Stimulated activated CD4-positive, alpha-beta T cell treated with anti-CD3 and anti-CD28 coated beads, Interleukin-1b, Interleukin-23, amount 100 ng/mL, for 4 hours (primary cell): ENCODE measurements at regions not wholly inside any gene's neighbourhood (a gene's known extent, or its start where the extent isn't known, plus 50 kb on each side); places are given as distances from the start of the nearest gene placed in this dataset.

ENCODE experiments used
- DNase-seq, 2 donors: peaks; one replicate each; pipeline ENCODE4 v3.0.0-alpha.2; 2020; ENCODE audit warnings: low read depth in 2 of 2

- DNase-seq = no peak
These were observed 321.5 kb downstream of the ENC1 start for GRCh38 chr5:74319076-74319475.

GRCh38 chr5:74316064-74316603 lies 324.4 kb downstream of the ENC1 start:
- no peak for DNase-seq

GRCh38 chr5:74314906-74315305 lies 325.6 kb downstream of the ENC1 start:
- DNase-seq = no peak

- no peak for DNase-seq
These were observed 326.6 kb downstream of the ENC1 start for GRCh38 chr5:74313896-74314295.

- DNase-seq = no peak
These were observed 327.8 kb downstream of the ENC1 start for GRCh38 chr5:74312746-74313145.

GRCh38 chr5:74311961-74312360 lies 328.6 kb downstream of the ENC1 start:
- DNase-seq = no peak

- DNase-seq = no peak
These were observed 329.3 kb downstream of the ENC1 start for GRCh38 chr5:74310997-74311930.

- DNase-seq = no peak
These were observed 330.1 kb downstream of the ENC1 start for GRCh38 chr5:74310386-74310785.

DNA sequence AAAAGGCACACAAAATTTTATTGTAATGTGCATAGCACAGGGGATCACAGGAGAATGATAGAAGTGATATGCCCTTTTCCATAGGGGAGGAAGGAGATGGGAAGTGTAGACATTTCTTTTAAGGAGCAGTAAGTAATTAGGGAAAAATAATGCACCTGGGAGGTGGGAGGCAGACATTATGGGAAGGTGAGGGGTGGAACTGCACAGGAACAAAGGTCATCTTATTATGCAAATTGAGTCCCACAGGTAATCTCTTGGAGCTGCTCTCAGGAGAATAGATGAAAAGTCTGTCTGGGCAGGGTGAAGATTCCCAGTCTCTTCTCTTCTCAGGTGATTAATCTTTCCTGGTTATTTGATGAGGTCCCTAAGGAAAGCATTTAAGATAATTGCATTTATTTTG lies 331.5 kb downstream of the ENC1 start:
- DNase-seq = no peak

GRCh38 chr5:74306845-74307244 lies 333.7 kb downstream of the ENC1 start:
- DNase-seq = no peak

GRCh38 chr5:74304536-74304935 lies 336.0 kb downstream of the ENC1 start:
- no peak for DNase-seq

DNA sequence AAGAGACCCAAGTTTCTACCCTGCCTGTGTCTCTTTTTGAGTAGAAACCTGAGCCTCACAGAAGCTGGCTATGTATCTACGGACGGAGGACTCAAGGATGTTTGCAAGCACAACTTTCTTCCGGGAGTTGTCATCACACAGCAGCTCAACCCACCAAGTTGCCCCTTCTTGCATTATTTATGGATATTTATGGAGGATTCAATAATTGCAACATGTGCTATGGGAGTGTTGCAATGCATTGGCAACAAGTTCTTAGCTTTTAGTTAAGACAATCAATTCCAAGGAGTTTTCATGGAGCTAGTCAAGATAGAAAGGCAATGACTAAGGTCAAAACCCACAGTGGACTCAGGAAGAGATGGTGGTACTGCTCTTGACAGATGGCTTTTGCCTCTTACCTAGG lies 336.9 kb downstream of the ENC1 start:
- no peak for DNase-seq

DNA sequence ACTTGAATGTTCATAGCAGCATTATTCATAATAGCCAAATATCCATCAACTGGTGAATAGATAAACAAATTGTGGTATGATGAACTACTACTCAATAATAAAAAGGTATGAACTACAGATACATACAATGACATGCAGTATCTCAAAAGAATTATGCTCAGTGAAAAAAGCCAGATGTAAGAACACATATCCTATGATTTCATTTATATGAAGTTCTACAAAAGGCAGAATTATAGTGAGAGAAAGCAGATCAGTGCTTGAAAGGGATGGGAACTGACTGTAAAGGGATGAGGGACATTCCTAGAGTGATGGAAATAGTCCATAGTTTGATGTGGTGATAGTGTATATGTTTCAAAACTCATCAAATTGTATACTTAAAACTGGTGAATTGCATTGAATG lies 339.0 kb downstream of the ENC1 start:
- no peak for DNase-seq

DNA sequence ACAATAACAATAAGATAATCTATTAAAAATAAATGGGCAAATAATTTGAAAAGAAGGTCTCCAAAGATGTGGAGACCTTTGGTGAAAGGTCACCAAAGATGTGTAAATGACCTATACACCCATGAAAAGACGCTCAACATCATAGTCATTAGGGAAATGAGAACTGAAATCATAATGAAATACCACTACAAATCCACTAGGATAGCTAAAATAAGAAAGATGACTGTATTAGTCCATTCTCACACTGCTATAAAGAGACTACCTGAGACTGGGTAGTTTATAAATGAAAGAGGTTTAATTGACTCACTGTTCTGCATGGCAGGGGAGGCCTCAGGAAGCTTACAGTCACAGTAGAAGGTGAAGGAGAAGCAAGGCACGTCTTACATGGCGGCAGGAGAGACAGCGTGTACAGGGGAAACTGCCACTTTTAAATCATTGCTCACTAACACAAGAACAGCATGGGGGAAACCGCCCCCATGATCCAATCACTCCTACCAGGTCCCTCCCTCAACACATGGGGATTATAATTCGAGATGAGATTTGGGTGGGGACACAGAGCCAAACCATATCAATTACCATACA lies 339.6 kb downstream of the ENC1 start:
- no peak for DNase-seq

GRCh38 chr5:74299833-74300232 lies 340.7 kb downstream of the ENC1 start:
- no peak for DNase-seq

DNA sequence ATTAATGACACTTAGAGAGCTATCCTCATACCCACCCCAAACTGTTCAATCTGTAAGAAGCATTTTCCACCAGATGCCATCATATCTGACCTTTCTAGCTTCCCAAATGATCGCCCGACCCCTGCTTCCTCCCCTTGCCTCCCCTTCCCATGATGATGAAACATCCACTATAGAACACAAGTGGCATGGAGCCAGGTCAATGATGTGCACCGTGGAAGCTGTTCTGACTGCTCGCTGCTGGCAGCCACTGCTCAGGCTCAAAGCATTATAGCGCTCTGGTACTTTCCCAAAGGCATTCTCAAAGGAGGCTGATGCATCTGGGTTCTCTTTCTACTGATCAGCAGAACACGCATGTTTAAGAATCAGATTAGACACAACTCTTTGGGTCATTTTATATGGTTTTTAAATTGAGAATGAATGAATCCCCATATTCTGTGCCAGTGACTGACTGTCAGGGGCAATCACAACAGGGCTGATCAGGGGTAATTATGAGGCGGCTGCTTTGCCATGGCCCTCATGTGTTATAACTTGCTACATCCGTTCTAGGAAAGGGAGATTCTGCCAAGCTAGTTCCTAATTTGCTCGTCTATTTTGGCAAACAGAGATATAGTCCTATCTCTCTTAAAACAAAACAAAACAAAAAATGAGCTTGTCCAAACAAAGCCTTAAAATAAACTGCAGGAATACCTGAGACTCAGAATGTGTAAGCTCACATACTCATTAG lies 343.7 kb downstream of the ENC1 start:
- no peak for DNase-seq

GRCh38 chr5:74295676-74296075 lies 344.9 kb downstream of the ENC1 start:
- DNase-seq = no peak

DNA sequence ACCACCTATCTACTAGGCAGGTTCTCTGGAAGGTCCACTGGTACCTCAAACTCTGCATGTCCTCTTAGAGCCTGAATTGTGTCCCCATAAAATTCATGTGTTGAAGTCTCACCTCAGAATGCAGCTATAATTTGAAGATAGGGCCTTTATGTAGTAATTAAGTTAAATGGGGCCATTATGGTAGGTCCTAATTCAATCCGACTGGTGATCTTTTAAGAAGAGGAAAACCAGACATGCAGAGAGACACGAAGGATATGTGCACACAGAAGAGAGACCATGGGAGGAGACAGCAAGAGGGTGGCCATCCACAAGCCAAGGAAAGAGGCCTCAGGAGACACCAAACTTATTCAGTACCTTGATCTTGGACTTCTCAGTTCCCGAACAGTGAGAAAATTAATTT lies 345.4 kb downstream of the ENC1 start:
- no peak for DNase-seq

- DNase-seq = no peak
These were observed 346.3 kb downstream of the ENC1 start for GRCh38 chr5:74294231-74294705.

- no peak for DNase-seq
These were observed 347.3 kb downstream of the ENC1 start for GRCh38 chr5:74293182-74293581.

GRCh38 chr5:74290634-74291241 lies 349.8 kb downstream of the ENC1 start:
- DNase-seq = no peak

GRCh38 chr5:74289691-74290090 lies 350.8 kb downstream of the ENC1 start:
- DNase-seq = no peak
